Inferior parietal cortex (tissue), 1 donor: ENCODE measurements at regions not wholly inside any gene's neighbourhood (a gene's known extent, or its start where the extent isn't known, plus 50 kb on each side); places are given as distances from the start of the nearest gene placed in this dataset.

Experiments
- DNase-seq: peaks from one replicate; pipeline ENCODE4 v3.0.0-alpha.2; 2016; ENCODE audit errors: extremely low spot score

- DNase-seq: no peak
These were observed 121.9 kb downstream of the MAB21L3 start for GRCh38 chr1:116232989-116233514.

- no peak for DNase-seq
These were observed 123.2 kb downstream of the MAB21L3 start for GRCh38 chr1:116234429-116234828.

GRCh38 chr1:116239916-116240315, 128.7 kb downstream of the MAB21L3 start:
- no peak for DNase-seq

- DNase-seq: no peak
These were observed 130.3 kb upstream of the ATP1A1 start for GRCh38 chr1:116242741-116243140.

GRCh38 chr1:116243333-116244054, 129.6 kb upstream of the ATP1A1 start:
- DNase-seq: no peak

- no peak for DNase-seq
These were observed 126.9 kb upstream of the ATP1A1 start for GRCh38 chr1:116246174-116246573.

- DNase-seq: no peak
These were observed 120.8 kb upstream of the ATP1A1 start for GRCh38 chr1:116252271-116252670.

GRCh38 chr1:116252785-116253184, 120.3 kb upstream of the ATP1A1 start:
- DNase-seq: no peak

- DNase-seq: no peak
These were observed 119.3 kb upstream of the ATP1A1 start for GRCh38 chr1:116253566-116254382.

- DNase-seq: no peak
These were observed 118.3 kb upstream of the ATP1A1 start for GRCh38 chr1:116254776-116255175.

GRCh38 chr1:116255486-116256285, 117.4 kb upstream of the ATP1A1 start:
- no peak for DNase-seq

GRCh38 chr1:116256286-116256649, 116.8 kb upstream of the ATP1A1 start:
- DNase-seq: no peak

- DNase-seq: no peak
These were observed 116.2 kb upstream of the ATP1A1 start for GRCh38 chr1:116256875-116257274.

GRCh38 chr1:116257341-116257767, 115.7 kb upstream of the ATP1A1 start:
- no peak for DNase-seq

- no peak for DNase-seq
These were observed 115.2 kb upstream of the ATP1A1 start for GRCh38 chr1:116257836-116258235.

- DNase-seq: no peak
These were observed 114.2 kb upstream of the ATP1A1 start for GRCh38 chr1:116258668-116259419.

GRCh38 chr1:116259663-116260062, 113.4 kb upstream of the ATP1A1 start:
- no peak for DNase-seq

GRCh38 chr1:116260115-116260514, 112.9 kb upstream of the ATP1A1 start:
- no peak for DNase-seq

- DNase-seq: no peak
These were observed 112.4 kb upstream of the ATP1A1 start for GRCh38 chr1:116260621-116261020.

- DNase-seq: no peak
These were observed 111.8 kb upstream of the ATP1A1 start for GRCh38 chr1:116261227-116261626.
